Left renal pelvis (tissue), 4 donors: ENCODE measurements at regions not wholly inside any gene's neighbourhood (a gene's known extent, or its start where the extent isn't known, plus 50 kb on each side); places are given as distances from the start of the nearest gene placed in this dataset.

ENCODE experiments used
- DNase-seq, 4 donors: peaks; one replicate each; pipeline ENCODE4 v3.0.0-alpha.2; 2013; ENCODE audit warnings: low read depth in 4 of 4, low spot score in 3 of 4

GRCh38 chr6:12381587-12381986 is 91.4 kb downstream of the EDN1 start:
- no peak for DNase-seq

DNA sequence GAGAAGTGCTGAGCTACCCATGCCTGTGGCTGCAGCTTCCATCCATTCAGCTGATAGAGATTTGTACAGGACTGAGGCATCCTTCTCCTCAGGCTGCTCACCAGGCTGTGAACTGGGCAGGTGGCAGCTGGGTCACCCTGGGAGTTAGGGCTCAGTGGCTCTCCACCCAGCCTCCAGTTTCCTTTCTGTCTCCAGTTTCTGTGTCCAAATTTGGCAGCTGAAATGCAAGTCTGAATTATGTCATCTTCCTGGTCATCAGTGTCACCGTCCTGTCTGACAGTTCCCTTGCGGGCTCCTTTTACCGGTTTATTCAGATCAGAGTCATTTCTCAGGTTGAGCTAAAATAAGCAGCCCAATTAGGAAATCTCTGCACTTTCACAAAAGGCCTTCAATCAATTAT is 93.3 kb downstream of the EDN1 start:
- no peak for DNase-seq

GRCh38 chr6:12384357-12384912 is 94.3 kb downstream of the EDN1 start:
- no peak for DNase-seq

- DNase-seq, result no peak
These were observed 95.2 kb downstream of the EDN1 start for GRCh38 chr6:12385316-12385715.

DNA sequence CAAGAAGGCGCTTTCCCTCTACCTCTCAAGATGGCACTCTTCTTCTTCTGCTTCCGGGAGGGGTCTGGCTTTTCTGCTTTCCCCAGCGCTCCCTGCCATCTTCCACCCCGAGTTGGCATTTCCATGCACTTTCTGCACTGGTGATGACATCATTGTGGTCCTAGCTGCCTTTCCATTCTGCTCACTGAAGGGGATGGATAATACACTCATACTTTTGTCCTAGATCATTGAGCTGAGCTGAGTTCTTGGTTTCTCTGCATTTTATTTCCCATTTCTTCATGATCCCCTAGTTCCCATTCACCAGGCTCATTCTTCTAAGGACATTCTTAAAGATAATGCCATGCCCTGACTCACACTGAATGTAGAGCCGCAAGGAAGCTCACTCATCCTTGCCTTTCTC is 96.7 kb downstream of the EDN1 start:
- DNase-seq, result no peak

- no peak for DNase-seq
These were observed 101.3 kb downstream of the EDN1 start for GRCh38 chr6:12391472-12391871.

DNA sequence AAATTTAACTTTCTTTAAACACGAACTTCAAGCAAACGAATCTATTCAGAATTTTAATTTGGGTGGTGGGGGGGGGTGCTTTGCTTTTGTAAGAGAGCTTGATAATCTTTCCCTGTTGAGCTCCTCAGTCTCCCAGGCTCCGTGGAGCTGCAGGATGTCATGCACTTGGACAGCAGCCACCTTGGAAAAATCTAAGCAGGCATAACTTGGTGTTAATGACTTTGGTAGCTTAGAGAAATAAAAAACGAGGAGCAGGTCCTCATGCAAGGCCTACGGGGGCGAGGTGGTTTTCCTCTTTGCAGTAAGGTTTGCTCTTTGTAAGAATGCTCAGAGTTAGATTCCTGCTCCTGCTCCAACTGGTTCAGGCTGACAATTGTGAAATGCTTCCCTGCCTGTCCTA is 102.3 kb downstream of the EDN1 start:
- DNase-seq, result no peak

DNA sequence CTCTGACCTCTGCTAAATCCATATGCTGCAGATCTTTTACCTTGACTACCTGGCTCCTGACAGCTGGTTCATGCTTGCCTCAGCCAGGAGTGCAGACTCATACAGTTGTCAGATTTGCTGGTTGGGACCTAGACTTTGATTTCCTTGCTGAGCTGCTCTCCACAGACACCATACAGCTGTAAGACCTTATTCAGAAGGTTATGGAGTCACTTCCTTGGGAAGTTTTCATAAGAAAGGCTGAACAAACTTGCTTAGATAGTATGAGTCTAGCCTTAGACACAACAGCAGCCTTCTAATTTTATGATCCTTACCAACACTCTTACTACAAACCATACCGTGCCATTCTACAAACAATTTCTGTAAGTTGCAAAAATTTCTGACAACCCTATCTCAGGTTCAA is 102.9 kb downstream of the EDN1 start:
- DNase-seq, result no peak

GRCh38 chr6:12394170-12394569 is 104.0 kb downstream of the EDN1 start:
- no peak for DNase-seq

DNA sequence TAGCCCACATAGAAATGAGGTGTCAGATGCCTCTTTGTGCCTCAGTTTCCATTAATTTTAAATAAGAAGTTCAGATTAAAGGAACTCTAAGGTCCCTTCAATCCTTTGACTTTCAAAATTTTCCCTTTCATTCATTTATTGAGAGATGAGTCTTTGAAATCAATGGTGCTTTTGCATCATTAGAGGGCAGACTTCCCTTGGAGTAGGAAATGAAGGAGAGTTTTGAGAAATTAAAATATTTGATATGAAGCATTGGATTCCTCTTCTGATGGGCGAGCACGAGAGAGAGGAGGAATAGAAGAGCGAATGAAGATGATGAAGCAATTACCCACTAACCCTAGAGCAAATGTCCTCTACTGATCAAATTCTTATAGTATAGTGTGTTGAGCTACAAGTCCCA is 105.7 kb downstream of the EDN1 start:
- DNase-seq, result no peak

DNA sequence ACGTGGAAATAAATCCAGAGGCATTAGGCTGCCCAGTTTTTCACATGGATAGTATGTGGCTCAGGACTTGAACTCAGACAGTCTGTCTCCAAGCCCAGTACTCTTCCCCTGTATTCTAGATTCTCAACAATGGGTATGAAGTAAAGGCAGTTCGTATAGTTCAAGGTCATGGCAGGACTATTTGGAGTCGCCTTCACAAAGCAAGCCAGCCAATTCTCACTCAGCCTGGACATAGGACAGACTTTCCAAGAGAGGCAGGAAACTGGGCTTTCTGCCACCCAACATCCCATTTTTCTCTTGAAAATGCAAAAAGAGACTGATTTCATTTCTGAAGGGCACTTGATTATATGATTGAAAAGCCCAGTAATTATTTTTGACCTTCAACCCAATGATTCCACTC is 111.0 kb downstream of the EDN1 start:
- no peak for DNase-seq

GRCh38 chr6:12403201-12403826 is 113.2 kb downstream of the EDN1 start:
- no peak for DNase-seq

- no peak for DNase-seq
These were observed 113.9 kb downstream of the EDN1 start for GRCh38 chr6:12403947-12404647.

GRCh38 chr6:12404651-12405050 is 114.5 kb downstream of the EDN1 start:
- no peak for DNase-seq

GRCh38 chr6:12408752-12409151 is 118.6 kb downstream of the EDN1 start:
- DNase-seq, result no peak

GRCh38 chr6:12410946-12411345 is 120.8 kb downstream of the EDN1 start:
- DNase-seq, result no peak

DNA sequence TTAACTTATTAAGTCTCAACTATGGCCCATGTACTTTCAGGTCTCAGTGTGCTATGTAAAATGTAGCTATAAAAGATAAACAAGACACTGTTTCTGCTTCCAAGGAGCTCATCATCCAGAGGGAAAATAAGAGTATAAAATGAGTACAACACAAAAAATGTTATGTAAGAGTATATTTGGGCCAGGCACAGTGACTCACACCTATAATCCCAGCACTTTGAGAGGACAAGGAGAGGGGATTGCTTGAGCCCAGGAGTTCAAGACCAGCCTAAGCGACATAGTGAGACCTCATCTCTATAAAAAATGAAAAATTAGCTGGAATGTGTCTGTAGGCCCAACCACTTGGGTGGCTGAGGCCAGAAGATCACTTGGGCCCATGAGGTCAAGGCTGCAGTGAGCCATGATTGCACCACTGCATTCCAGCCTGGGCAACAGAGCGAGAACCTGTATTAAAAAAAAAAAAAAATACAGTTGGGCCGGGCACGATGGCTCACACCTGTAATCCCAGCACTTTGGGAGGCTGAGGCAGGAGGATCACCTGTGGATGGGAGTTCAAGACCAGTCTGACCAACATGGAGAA is 124.0 kb downstream of the EDN1 start:
- no peak for DNase-seq

DNA sequence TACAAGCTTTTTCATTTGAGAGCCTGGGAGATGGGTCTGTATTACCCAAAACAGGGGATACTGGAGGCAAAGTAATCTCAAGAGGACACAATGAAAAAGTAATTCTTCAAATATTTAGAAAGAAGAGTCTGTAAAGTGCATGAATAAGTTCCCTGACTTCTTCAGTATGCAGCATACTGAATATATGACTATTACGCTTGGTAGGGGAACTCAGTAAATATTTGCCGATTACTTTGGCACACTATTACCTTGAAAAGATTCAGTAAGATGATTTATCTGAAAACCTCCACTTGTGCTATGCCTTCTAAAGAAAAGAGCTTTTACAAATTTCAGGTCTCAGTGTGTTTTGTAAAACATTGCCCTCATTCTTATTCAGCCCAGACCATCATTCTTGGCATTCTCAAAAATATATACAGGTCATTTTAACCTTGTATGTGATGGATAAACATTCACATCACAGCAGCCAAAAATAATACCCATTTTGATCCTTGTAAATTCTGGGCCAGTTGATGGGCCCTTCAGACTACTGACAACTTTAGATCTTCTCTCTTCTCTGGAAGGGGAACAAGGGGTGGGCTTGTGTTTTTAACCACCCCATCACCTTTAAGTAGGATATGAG is 125.9 kb downstream of the EDN1 start:
- DNase-seq, result no peak

- DNase-seq, result no peak
These were observed 127.0 kb downstream of the EDN1 start for GRCh38 chr6:12417191-12417590.

- no peak for DNase-seq
These were observed 128.8 kb downstream of the EDN1 start for GRCh38 chr6:12418946-12419345.

GRCh38 chr6:12419631-12420272 is 129.6 kb downstream of the EDN1 start:
- no peak for DNase-seq
